Coronary artery (tissue), 2 donors: ENCODE measurements at regions not wholly inside any gene's neighbourhood (a gene's known extent, or its start where the extent isn't known, plus 50 kb on each side); places are given as distances from the start of the nearest gene placed in this dataset.

Source experiments
- DNase-seq: peaks from one replicate; pipeline ENCODE4 v3.0.0-alpha.2; 2017; ENCODE audit warnings: low spot score
- H3K27ac ChIP-seq, 2 donors: fragments of 200-600 bp; sonication (generic); one replicate each; pipeline ENCODE4 v1.5.1; 2016 to 2019
- H3K4me3 ChIP-seq: fragments of 200-600 bp; sonication (generic); 2 replicates; pipeline ENCODE4 v1.5.1; 2016; ENCODE audit warnings: mild to moderate bottlenecking, moderate library complexity
- TF ChIP-seq, protein P1 (sequence below): fragments of 200-600 bp; sonication (generic); IDR thresholded peaks from one replicate; pipeline ENCODE4 v1.5.1; 2019; ENCODE audit warnings: antibody characterized with exemption

DNA sequence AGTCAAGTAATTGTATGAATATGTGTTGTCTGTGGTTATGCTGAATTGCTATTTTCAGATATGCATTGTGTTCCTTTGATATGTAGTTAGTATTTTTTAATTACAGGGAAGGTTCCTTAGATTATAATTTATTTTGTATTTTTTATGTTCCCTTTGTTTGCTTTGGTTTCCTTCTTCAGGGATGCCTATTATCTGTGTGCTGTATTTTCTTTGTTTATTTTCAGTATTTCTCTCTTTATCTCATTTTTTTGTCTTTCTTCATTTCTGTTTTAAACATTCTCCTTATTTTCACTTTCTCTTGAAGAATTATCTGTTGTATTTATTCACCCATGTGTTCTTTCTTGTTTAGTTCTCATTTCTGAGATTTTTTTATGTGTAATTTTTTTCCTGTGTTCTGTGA lies 163.1 kb downstream of the EMP1 start:
- DNase-seq: no peak
- TF ChIP-seq, protein P1, sequence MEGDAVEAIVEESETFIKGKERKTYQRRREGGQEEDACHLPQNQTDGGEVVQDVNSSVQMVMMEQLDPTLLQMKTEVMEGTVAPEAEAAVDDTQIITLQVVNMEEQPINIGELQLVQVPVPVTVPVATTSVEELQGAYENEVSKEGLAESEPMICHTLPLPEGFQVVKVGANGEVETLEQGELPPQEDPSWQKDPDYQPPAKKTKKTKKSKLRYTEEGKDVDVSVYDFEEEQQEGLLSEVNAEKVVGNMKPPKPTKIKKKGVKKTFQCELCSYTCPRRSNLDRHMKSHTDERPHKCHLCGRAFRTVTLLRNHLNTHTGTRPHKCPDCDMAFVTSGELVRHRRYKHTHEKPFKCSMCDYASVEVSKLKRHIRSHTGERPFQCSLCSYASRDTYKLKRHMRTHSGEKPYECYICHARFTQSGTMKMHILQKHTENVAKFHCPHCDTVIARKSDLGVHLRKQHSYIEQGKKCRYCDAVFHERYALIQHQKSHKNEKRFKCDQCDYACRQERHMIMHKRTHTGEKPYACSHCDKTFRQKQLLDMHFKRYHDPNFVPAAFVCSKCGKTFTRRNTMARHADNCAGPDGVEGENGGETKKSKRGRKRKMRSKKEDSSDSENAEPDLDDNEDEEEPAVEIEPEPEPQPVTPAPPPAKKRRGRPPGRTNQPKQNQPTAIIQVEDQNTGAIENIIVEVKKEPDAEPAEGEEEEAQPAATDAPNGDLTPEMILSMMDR: no peak

DNA sequence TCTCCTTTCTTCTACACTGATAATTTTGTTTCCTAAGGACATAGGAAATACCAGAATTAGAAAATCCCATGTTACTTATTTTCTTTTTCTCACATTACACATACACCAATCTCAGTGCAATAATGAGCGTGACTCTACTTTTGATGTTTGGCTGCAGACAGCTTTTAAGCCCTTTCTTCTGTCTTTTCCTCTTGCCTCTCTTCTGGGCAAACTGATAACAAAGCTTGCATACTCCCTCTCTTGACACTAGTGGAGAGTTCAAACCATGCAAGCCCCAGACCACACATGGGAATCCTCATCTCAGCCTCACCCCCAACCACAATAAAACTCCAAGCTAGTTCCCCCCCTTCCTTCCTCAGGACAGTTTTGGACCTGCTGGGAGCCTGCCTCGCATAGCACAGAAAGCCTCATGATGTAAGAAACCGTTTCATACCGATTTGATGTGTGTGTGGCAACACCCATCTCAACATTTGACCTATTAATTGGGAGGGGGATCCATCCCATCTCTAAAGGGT lies 161.9 kb downstream of the EMP1 start:
- TF ChIP-seq, protein P1: no peak

More for the DNA sequence above, 163.1 kb downstream of the EMP1 start:
- no peak overlapping the region for H3K4me3 ChIP-seq
- H3K27ac ChIP-seq: no peak overlapping the region

DNA sequence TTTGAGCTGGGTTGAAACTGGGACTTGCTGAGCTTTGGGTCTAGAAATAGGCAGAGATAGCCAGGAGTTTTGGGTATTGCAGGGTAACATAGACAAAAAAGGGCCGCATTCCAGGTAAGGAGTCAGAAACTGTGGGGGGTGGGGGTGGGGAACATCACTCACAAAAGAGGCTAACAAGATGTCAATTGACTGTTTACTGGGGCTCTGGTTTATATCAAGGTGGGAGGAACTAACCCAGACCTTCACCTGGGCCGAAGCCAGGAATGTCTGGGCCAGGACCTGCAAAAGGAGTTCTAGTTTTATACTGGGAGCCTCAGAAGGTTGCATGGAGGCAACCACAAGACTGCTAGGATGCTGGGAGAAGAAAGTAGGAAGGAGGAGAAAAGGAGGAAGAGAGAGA lies 154.4 kb downstream of the EMP1 start:
- TF ChIP-seq, protein P1: no peak
- no peak overlapping the region for H3K4me3 ChIP-seq
- no peak overlapping the region for H3K27ac ChIP-seq
- no peak for DNase-seq

More for the DNA sequence above, 161.9 kb downstream of the EMP1 start:
- Histone ChIP-seq H3K27ac (no peak overlapping the region), H3K4me3 (no peak overlapping the region)
- DNase-seq: no peak

DNA sequence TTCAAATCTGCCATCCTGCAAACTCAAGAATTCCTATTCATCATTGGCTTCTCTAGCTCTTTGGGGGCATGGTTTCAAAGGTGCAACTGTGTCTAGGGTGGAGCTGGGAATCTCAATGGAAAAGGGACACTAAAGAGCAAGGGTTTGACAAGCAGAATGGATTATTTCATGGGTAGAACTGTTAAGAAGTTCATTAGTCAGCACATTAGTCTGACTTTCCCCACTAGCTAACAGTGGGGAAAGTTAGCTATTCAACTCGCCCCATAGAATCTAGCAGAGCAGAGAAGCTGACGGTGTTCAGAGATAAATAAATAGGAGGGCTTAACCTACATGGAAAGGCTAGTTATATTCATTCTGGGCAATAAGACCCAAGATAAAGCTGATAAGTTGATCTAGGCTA lies 153.9 kb downstream of the EMP1 start:
- DNase-seq: no peak
- Histone ChIP-seq H3K27ac (no peak overlapping the region), H3K4me3 (no peak overlapping the region)
- TF ChIP-seq, protein P1: no peak

DNA sequence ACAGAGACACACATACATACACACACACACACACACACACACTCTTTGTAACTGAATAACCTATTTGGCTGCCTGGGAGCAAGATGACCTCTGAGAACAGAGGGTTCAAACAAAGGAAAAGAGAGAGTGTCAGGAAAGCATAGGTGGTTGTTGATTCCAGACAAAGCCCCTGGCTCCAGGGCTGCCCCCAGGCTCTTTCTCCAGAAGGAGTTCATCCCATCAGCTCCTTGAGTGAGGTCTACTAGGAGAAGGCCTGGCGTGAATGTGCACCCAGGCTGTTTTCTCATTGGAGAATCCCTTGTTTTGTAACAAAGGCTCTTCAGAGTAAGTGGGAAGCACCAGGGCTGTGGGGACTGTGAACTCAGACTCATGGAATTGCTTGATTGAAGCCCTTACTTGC lies 151.9 kb downstream of the EMP1 start:
- Histone ChIP-seq H3K27ac (no peak overlapping the region), H3K4me3 (no peak overlapping the region)
- TF ChIP-seq, protein P1: no peak
- DNase-seq: no peak

DNA sequence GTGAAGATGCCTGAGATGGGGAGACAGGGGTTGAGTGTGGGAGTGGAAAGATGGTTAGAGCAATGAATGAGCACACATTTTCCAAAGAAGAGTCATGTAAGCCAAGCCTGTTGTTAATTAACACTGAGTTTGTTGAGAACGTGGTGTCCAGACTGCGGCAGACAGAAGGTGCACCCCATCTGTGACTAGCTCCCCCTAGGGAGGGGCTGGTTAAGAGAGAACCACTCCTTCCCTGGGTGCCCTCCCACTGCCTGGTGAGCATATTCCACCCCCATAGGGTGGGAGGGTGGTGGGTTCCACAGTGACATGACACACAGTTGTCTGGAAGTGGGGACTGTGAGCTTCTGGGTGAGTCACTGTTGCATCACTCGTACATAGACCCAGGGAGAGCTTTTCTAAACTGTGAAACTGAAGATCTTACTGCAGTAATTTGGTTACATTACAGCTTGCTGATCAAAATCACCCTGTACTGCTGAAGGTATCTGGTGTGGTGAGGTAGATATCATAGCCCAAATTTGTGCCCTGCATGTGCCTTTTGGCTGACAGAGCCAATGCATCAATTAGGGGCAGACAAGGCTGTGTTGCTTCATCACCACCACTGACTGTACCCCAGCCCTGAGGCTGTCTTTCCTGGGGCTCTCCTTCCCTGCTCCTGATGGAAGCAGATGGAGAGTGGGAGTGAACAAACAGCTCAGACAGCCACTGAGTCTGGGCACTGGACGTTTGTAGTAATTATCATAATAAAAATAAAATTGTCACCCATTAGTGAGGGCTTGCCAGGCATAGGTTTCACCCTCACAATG lies 150.9 kb downstream of the EMP1 start:
- Histone ChIP-seq H3K27ac (no peak overlapping the region), H3K4me3 (no peak overlapping the region)
- no peak for DNase-seq
- TF ChIP-seq, protein P1: no peak

DNA sequence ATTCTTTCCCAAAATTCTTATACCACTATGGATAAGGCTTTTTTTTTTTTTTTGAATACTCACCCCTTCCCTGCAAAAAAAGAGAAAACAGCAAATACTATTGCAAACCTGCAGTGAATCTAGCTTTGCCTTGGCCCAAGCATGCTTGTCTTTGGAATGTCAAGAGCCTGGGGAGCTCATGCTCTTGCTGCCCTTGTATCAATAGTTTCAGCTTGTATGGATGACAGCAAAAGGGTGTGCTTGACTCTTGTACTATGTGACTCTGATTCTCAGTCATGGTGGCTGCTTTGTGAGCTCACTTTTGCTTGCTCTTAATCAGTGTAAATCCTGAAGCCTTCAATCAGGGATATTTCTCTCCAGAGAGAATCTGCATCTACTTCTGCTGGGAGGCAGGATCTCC lies 149.2 kb downstream of the EMP1 start:
- DNase-seq: no peak
- TF ChIP-seq, protein P1: no peak
- no peak overlapping the region for H3K27ac ChIP-seq
- H3K4me3 ChIP-seq: no peak overlapping the region
